Adipocyte (in vitro differentiated cells): ENCODE measurements at regions not wholly inside any gene's neighbourhood (a gene's known extent, or its start where the extent isn't known, plus 50 kb on each side); places are given as distances from the start of the nearest gene placed in this dataset.

Experiments used
- DNase-seq: peaks from one replicate; pipeline ENCODE4 v3.0.0-alpha.2; 2015; ENCODE audit warnings: low read depth
- H3K27me3 ChIP-seq: replicated peaks from 2 replicates; pipeline ENCODE4 v1.7.0; 2013; ENCODE audit warnings: mild to moderate bottlenecking, low read length, moderate library complexity; ENCODE audit not compliant: control insufficient read depth, insufficient read depth
- H3K36me3 ChIP-seq: 2 replicates; pipeline ENCODE4 v1.7.0; 2013; ENCODE audit warnings: low read length, mild to moderate bottlenecking, moderate library complexity; ENCODE audit not compliant: control insufficient read depth, insufficient read depth, severe bottlenecking
- H3K4me1 ChIP-seq: 2 replicates; pipeline ENCODE4 v1.7.0; 2013; ENCODE audit warnings: mild to moderate bottlenecking, low read length, moderate library complexity; ENCODE audit not compliant: control insufficient read depth, insufficient read depth
- H3K4me3 ChIP-seq: 2 replicates; pipeline ENCODE4 v1.7.0; 2013; ENCODE audit warnings: mild to moderate bottlenecking, low read length, moderate library complexity
- H3K9ac ChIP-seq: 2 replicates; pipeline ENCODE4 v1.7.0; 2013; ENCODE audit warnings: mild to moderate bottlenecking, low read length, moderate library complexity
- H3K9me3 ChIP-seq: 2 replicates; pipeline ENCODE4 v1.7.0; 2013; ENCODE audit warnings: mild to moderate bottlenecking, low read length, moderate library complexity; ENCODE audit not compliant: control insufficient read depth

GRCh38 chr1:104387716-104388508, 638.2 kb downstream of the AMY1C start:
- no peak overlapping the region for H3K9ac ChIP-seq
- H3K27me3 ChIP-seq = no peaks in the 10 kb centered on the region
- H3K4me1 ChIP-seq = no peaks in the 10 kb centered on the region
- no peaks in the 10 kb centered on the region for H3K36me3 ChIP-seq
- H3K4me3 ChIP-seq = no peak overlapping the region
- peaks cover 7% of the 10 kb centered on the region for H3K9me3 ChIP-seq
- DNase-seq = no peak

DNA sequence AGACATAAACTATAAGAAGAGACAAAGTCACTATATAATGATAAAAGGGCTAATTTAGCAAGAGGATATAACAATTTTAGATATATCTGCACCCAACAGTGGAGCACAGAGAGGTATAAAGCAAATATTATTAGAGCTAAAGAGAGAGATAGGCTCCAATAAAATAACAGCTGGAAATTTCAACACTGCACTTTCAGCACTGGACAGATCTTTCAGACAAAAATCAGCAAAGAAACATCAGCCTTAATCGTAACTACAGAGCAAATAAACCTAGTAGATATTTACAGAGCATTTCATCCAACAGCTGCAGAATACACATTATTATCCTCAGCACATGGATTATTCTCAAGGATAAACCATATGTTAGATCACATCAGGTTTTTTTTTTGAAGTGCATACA, 642.9 kb downstream of the AMY1C start:
- Histone ChIP-seq H3K9me3 (peaks cover 7% of the 10 kb centered on the region), H3K27me3 (no peaks in the 10 kb centered on the region), H3K4me3 (no peak overlapping the region), H3K4me1 (no peaks in the 10 kb centered on the region), H3K36me3 (no peaks in the 10 kb centered on the region), H3K9ac (no peak overlapping the region)
- DNase-seq = no peak

DNA sequence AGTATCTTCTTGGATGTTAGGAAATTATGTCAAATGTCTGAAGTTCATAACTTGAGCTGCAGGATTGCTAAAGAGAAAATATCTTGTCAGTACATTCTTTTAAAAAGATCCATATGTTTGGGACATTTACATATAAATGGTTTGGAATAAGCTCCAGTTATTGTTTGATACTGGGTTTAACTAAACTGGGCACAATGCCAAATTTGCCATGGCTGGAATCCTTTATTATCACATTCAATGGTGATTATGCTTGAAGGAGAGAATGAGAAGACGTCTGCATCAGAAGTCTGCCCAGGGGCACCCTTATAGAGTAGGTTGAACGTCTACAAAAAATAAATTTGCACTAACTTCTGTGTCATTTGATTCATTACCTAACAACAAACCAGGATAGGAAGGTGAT, 652.5 kb downstream of the AMY1C start:
- H3K36me3 ChIP-seq = no peaks in the 10 kb centered on the region
- DNase-seq = no peak
- H3K27me3 ChIP-seq = no peaks in the 10 kb centered on the region
- H3K9ac ChIP-seq = no peak overlapping the region
- H3K4me3 ChIP-seq = no peak overlapping the region
- no peaks in the 10 kb centered on the region for H3K9me3 ChIP-seq
- H3K4me1 ChIP-seq = no peaks in the 10 kb centered on the region

GRCh38 chr1:104403883-104404282, 654.2 kb downstream of the AMY1C start:
- H3K36me3 ChIP-seq = no peaks in the 10 kb centered on the region
- no peak overlapping the region for H3K9ac ChIP-seq
- H3K9me3 ChIP-seq = no peaks in the 10 kb centered on the region
- H3K4me1 ChIP-seq = no peaks in the 10 kb centered on the region
- no peak for DNase-seq
- H3K27me3 ChIP-seq = no peaks in the 10 kb centered on the region
- no peak overlapping the region for H3K4me3 ChIP-seq

DNA sequence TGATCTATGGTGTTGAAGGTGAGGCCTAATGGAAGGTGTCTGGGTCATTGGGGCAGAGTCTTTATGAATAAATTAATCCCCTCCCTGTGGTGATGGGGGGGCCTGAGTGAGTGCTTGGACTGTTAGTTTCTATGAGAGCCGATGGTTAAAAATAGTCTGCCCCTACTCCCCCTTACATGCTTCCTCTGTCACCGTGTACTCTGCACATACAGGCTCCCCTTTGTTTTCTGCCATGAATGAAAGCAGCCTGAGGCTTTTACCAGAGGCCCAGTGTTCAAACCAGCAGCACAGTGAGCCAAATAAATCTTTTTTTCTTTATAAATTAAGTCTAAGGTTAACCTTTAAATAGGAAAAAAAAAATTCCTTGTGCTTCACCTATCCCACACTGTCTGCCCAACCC, 657.0 kb downstream of the AMY1C start:
- Histone ChIP-seq H3K27me3 (no peaks in the 10 kb centered on the region), H3K9me3 (no peaks in the 10 kb centered on the region), H3K4me3 (no peak overlapping the region), H3K4me1 (no peaks in the 10 kb centered on the region), H3K36me3 (no peaks in the 10 kb centered on the region), H3K9ac (no peak overlapping the region)
- no peak for DNase-seq

DNA sequence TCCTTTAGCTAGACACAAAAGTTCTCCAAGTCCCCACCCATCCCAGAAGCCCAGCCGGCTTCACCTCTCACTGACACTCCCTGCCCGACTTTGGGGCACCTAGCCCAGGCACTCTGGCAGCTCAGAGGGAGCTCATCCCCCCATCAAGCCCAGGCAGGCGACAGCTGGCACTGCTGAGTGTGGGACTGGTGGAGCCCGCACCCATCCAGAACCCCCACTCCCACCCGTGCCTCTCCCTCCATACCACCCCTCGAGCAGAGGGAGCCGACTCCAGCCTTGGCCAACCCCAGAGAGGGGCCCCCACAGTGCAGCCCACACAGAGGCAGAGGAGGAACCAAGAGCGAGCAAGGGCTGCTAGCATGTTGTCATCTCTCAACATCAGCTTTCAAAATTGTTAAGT, 658.6 kb downstream of the AMY1C start:
- DNase-seq = no peak
- Histone ChIP-seq H3K9me3 (no peaks in the 10 kb centered on the region), H3K4me3 (no peak overlapping the region), H3K4me1 (no peaks in the 10 kb centered on the region), H3K9ac (no peak overlapping the region), H3K36me3 (no peaks in the 10 kb centered on the region), H3K27me3 (no peaks in the 10 kb centered on the region)

DNA sequence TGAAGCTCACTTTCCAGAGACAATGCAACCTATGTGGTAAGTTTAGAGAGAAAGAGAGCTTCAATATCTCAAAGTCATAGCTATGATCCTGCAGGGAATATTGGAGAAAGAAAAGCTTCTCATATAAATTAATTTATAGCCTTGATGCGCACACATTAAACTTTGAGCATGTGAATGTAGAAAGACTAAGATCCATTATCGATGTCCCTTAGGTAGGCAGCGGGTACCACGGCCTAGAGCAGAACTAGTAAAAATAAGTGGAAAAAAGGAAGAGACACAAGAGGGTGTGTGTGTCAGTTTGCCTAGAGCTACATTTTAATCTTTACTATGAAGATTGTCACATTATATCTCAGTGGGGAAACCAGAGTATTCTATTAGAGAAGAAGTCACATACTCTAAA, 685.6 kb downstream of the AMY1C start:
- Histone ChIP-seq H3K9ac (no peak overlapping the region), H3K4me3 (no peak overlapping the region), H3K9me3 (peaks cover 2% of the 10 kb centered on the region), H3K27me3 (no peaks in the 10 kb centered on the region), H3K36me3 (no peaks in the 10 kb centered on the region), H3K4me1 (no peaks in the 10 kb centered on the region)
- no peak for DNase-seq

DNA sequence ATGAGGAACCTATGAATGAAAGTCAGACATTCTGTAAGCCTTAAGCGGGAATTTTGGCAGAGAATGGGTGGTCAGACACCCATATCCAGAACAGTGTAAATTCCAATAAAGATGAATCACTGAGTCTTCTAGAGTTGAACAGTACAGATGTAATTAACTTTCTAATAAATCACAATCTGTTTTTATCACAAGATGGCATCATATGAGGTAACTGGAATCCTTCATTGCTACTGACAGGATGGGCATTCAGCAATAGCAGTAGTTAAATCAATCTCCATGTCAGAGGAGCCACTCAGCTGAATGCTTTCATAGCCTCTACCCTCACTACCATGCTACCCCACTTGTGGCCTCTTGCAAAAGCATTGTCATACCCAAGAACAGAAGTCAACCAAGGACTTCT, 690.3 kb downstream of the AMY1C start:
- Histone ChIP-seq H3K9me3 (peaks cover 2% of the 10 kb centered on the region), H3K36me3 (no peaks in the 10 kb centered on the region), H3K4me3 (no peak overlapping the region), H3K9ac (no peak overlapping the region), H3K4me1 (no peaks in the 10 kb centered on the region), H3K27me3 (no peaks in the 10 kb centered on the region)
- no peak for DNase-seq

GRCh38 chr1:104456724-104457123, 707.0 kb downstream of the AMY1C start:
- H3K27me3 ChIP-seq = no peaks in the 10 kb centered on the region
- H3K9me3 ChIP-seq = peaks cover 17% of the 10 kb centered on the region
- H3K36me3 ChIP-seq = no peaks in the 10 kb centered on the region
- H3K4me3 ChIP-seq = no peak overlapping the region
- H3K4me1 ChIP-seq = no peaks in the 10 kb centered on the region
- no peak overlapping the region for H3K9ac ChIP-seq
- no peak for DNase-seq

- Histone ChIP-seq H3K36me3 (no peaks in the 10 kb centered on the region), H3K9me3 (peaks cover 17% of the 10 kb centered on the region), H3K27me3 (no peaks in the 10 kb centered on the region), H3K4me3 (no peak overlapping the region), H3K4me1 (no peaks in the 10 kb centered on the region), H3K9ac (no peak overlapping the region)
- DNase-seq = no peak
These were observed 710.2 kb downstream of the AMY1C start for GRCh38 chr1:104459886-104460285.

GRCh38 chr1:104460880-104461279, 711.2 kb downstream of the AMY1C start:
- no peaks in the 10 kb centered on the region for H3K36me3 ChIP-seq
- H3K27me3 ChIP-seq = no peaks in the 10 kb centered on the region
- no peak for DNase-seq
- H3K9me3 ChIP-seq = peaks cover 17% of the 10 kb centered on the region
- H3K4me3 ChIP-seq = no peak overlapping the region
- no peak overlapping the region for H3K9ac ChIP-seq
- H3K4me1 ChIP-seq = no peaks in the 10 kb centered on the region

DNA sequence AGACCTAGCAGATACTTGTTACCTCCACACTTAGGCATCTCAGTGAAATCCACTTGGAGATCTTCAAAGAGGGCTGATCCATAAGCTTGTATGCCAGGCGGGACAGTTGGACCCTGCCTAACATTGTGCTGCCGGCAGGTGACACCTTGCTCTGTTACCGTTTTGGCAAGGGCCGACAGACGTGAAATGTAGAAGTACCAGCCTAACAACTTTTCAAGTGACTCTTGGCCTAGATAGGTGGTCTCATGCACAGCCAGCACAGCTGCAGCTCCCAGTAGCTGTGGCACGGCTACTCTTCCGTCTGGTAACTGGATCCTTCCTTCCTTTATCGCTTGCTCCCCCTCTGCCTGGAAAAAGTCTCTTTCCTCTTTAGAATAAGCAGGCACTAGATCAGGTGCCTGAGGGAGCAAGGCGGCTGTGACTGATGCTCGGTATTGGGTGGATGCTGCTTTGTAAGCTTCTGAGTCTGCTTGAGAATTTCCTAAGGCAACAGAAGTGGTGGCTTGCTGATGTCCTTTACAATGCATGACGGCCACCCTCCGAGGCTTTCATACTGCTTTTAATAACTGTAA, 713.5 kb downstream of the AMY1C start:
- Histone ChIP-seq H3K4me1 (no peaks in the 10 kb centered on the region), H3K4me3 (no peak overlapping the region), H3K9me3 (peaks cover 23% of the 10 kb centered on the region), H3K9ac (no peak overlapping the region), H3K36me3 (no peaks in the 10 kb centered on the region), H3K27me3 (no peaks in the 10 kb centered on the region)
- no peak for DNase-seq
